GM18858 (cell line): ENCODE measurements at regions not wholly inside any gene's neighbourhood (a gene's known extent, or its start where the extent isn't known, plus 50 kb on each side); places are given as distances from the start of the nearest gene placed in this dataset.

Experiments used
- ATAC-seq: cut with Tn5 transposase; IDR thresholded peaks from one replicate; pipeline ENCODE4 v1.9.1; 2021; ENCODE audit not compliant: unreplicated experiment

DNA sequence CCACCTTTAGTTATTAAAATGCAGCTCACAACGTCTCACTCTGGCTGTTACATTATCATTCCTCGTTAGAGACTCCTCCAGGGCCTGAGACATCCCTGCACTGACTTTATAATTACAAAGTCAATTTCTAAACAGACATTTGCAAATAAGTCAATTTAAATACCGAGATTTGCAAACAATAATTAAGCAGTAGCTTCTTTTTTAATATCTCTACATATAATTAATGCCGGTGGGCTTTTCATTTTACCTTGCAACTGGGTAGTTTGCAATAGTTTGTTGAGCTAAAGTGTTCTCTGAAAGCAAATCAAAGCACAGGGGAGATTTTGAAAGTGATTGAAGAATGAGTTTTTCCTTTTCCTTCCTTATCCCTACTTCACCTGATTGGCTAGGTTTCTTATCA lies 154.4 kb downstream of the TLR4 start:
- no peak for ATAC-seq

DNA sequence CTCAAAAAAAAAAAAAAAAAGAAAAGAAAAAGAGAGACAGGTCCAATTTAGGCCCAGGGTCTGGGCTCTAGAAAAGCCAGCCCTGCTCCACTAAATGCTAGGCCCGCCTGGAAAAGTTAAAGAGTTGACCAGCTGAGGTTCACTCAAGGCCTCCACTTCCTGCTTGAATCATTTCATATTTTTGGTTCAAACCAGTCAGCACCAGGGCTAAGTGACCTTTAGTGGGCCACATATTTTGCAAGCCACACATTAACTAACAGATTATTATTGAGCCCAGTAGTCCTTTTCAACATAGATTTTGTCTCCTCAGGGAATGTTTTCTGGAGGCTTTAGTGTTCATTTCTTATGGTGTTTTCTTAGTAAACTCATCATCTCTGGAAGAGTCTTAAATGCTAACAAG lies 156.6 kb downstream of the TLR4 start:
- ATAC-seq, result no peak

DNA sequence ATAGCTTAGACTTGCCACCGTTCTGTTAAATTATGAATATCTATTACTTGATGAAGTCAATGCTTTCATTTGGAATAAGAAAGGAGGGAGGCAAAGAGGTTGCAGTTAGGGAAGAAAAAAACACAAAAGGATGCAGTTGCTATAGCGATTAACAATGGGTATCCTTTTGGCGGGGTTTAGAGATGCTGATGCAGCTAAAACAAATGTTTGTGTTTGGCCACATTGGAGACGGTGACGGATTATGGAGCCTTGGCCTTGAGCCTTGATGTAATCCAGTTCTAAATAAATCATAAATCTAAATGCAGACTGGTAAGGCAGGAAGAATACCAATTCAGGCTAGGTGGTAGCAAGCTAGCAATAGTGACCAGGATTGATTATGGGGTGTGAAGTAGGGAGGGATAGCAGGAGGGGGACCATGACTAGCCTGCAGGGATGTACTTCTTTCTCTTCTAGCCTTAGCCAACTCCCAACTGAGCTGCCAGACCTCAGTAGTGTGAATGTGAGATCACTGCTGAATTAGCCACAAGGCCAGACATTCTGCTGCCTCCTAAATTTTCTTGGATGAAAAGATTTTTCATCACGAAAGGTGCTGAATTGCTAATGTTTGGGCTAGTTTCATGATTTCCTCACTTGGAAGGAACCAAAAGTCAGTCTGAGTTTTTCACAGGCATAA lies 160.3 kb downstream of the TLR4 start:
- ATAC-seq, result no peak

DNA sequence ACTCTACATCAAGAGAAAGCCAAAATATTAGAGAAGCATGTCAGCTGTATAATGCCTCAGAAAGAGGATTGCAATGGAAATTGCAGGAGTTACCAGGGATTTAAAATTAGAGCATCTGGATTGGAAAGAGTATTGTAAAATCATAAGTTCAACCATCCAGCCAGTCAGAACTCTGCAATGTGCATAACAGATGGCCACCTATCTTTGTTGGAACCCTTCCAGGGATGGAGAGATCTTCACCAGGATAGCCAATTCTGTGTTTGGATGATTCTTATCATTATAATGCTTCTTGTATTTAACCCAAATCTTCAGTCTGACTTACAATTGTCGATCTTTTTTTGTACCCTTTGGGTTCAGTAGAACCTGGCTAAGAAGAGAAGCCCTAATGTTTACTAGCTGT lies 164.4 kb downstream of the TLR4 start:
- no peak for ATAC-seq

DNA sequence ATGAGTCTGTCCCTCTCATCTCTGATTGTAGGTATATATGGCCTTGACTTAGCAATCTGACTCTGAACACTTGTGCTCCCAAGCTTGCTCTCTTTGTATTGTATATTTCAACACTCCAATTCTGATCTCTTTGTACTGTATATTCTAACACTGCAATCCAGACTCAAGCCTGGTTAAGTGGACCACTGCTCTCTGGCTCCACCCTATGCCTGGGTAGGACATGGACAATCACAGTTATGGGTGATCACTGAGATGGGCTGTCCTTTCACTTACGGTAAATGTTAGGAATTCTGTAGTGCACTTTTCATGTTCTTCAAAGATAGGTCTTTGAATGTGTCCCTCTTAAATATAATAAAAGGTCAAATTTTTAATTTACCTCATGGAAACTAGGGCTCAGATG lies 165.1 kb downstream of the TLR4 start:
- no peak for ATAC-seq

DNA sequence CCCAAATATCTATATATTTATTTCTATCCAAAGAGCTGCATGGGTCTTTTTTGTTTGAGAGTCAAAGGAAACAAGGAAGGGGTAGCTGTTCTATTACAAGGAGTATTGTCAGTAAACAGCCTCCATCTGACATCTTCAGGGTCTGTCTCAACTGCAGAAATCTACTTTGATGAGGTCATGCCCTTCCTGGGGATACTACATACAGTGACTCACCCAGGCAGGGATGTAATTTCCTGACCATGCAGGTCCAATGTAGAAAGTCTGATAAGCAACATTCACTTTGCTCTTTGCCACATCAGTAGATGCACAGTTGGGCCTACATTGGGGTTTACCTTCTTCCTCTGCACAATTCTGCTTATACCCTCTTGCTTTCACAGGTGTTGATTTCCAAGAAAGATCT lies 165.5 kb downstream of the TLR4 start:
- ATAC-seq, result no peak

DNA sequence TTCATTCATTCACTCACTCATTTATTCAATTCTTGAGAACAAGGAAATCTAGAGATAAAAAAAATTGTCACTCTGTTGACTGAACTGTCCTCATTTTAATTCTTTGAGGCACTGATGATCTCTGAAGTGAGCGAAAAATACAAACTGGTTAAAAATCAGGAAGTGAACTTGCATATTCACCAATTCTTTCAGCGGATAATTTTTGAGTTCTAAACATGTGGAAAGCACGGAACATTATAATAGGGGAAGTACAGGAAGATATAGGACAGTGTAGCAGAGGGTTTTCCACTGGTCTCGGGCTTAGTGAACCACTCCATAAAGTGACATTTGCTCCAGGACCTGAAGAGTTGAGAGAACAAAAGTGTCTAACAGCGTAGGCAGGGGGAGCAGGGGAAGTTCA lies 169.5 kb downstream of the TLR4 start:
- no peak for ATAC-seq

DNA sequence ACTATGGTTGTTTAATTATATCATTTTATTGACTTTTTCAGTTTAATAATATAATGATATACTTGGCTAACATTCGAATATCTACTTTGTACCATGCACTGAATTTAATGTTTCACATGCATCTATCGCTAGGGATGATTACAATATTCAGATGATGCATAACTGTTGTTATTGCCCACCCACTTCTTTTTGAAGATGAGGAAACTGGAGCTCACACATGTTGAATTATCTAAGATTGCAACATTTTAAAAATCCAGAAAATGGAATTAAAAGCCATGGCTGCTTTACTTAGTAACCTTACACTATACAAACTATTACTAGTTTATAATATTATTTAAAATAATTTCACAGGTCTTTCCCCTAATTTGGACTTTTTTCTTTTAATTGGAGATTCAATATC lies 171.7 kb downstream of the TLR4 start:
- ATAC-seq, result no peak

DNA sequence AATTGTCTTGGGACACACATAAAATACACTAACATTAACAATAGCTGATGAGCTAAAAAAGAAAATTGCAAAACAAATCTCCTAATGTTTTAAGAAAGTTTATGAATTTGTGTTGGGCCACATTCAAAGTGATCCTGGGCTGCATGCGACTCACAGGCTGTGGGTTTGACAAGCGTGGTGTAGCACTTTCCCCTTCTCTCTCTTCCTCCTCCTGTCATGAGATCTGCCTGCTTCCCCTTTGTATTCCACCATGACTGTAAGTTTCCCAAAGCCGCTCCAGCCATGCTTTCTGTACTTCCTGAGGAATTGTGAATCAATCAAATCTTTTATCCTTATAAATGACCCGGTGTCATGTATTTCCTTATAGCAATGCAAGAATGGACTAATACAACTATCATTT lies 178.0 kb downstream of the TLR4 start:
- ATAC-seq, result no peak

DNA sequence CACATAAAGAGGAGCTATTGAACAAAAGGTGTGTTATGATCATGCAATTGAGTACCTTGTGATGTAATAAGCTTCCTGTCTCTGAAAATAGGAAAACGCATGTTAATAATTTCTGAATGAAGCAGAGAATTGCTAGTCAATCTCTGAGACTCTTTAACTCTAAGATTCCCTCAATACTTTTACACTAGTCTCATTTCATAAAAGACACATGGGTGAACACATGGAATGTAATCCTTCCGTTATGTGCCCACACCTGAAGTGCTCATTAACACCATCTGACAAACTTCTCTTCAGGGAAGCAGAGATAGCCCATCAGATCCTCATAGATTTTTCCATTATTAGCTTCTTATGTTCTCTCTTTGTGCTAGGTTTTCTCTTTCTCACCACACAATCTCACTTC lies 182.4 kb downstream of the TLR4 start:
- ATAC-seq, result no peak

DNA sequence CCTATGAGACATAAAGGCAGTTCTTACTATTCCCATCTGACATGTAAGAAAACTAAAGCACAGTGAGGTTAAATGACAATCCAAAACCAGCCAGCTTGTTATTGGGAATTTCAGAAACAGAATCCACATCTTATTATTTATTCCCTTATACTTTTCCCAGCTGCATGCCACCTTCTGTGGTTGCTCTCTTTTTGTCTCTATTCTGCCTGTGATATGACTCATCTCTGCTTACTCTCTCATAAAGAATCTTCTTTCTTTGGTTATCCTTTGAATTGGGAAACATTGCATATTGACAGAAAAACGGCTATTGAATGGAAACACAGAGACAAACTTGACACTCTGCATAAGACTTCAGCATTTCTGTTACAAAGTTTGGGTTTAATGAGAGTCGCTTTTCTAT lies 183.2 kb downstream of the TLR4 start:
- no peak for ATAC-seq

DNA sequence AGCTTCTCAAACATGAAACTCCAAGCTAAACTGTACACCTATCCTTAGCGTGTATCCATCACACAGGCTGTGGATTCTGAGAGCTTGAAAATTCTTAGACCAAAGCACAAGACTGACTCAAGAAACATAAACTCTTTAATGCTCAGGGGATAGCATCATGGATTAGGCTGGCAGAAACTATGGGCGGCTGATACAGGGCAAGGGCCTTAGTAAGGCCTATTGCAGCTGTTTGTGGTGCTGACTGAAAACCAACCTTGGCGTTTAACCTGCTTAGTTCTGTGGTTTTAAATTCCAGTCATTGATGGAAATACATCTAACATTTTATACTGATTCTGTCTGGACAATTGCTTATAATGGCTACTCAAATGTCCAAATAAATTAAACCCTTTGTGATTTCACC lies 183.7 kb downstream of the TLR4 start:
- no peak for ATAC-seq

DNA sequence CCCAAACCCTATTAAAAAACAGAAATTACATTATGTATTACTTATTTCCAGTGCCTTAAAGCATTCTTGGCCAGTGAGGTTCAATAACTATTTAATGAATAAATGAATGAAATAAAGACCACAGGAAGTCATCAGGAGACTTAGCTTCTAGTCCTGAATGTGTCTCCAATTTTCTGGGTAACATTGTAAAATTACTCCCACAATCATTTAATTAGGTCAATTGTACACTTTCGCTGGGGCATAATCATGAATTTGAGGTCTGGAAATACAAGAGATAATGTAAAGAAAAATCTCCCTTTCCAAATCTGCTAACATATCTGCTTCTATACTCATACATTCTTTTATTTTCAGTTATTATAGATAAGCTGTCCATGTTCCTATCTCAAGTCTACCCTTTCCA lies 199.2 kb downstream of the TLR4 start:
- ATAC-seq, result no peak

DNA sequence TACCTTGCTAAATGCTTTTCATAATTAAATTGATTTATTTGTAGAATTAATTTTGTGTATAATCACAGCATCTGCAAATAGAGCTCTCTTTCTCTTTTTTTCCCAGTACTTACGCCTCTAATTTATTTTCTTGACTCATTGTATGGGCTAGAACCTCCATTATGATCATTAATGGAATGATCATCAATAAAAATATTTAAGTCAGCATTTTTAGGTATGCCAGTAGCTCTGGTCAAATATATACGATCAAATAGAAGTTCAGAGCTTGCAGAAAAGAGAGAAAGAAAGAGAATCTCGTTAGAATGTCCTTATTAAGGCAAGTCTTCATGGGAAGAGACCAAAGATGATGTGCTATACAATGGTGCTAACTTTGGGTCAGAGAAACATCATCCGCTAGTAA lies 202.6 kb downstream of the TLR4 start:
- ATAC-seq, result no peak

DNA sequence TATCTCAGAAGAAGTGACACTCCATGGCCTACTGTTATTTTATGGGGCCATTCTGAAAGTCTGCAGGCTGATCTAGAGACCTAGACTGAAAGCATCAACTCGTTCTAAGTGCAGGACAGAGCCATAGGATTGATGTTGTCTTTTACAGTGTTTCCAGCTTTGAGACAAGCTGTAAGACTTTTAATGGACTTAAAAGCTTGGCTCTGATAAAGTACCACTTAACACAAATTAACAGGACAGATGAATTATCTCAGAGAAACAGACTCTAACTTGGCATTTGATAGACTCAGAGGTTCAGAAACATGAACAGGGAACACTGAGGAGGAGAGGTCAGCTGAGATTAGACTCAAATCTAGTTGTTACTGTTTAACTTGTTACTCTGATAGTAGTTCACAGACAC lies 203.2 kb downstream of the TLR4 start:
- ATAC-seq, result no peak

DNA sequence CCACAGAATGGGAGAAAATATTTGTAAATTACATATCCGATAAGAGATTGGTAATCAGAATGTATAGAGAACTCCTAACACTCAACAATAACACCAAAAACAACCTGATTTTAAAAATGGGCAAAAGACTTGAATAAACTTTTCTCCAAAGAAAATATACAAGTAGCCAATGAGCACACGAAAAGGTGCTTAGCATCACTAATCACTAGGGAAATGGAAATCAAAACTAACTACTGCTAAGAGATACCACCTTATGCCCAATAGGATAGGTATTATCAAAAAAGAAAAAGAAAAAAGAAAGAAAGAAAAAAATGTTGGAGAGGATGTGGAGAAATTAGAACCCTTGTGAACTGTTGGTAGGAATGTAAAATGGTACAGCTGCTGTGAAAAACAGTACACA lies 212.1 kb downstream of the TLR4 start:
- peak; percentile 51 for ATAC-seq

DNA sequence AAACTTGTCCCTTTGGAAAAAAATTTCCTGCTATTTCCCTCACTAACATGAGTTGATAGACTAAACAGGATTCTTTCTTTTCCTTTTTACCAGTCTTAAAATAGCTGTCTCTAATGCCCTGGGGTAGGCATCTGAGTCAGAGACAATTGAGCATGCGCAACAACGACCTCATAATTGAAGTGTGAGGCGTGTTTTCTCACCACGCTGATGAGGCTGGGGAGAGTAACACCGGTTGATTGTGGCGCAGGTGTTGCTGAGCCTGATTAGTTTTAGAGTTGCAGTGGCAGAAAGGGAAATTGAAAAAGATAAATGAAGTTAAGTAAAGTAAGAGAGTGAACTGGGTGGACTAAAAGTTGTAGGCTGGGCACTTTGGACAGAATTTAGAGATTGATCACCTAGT lies 213.7 kb downstream of the TLR4 start:
- no peak for ATAC-seq

DNA sequence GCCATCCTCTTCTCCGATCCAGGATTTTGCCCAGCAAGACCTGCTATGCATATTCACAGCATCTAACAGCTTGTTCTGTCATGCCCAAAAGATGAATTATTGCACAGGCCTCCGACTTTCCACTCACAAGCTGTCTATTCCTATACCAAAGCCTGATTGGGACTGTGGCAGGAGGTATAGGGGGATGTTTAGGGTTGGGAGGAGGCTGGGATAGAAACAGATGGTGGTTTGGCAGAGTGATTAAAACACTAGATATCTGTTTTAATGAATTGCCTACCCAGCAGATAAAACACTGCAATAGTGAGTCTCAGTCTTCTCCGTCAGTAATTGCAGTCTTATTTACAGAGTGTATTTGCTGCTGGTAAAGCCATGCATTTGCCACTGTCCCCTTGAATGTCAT lies 215.3 kb downstream of the TLR4 start:
- ATAC-seq, result no peak

DNA sequence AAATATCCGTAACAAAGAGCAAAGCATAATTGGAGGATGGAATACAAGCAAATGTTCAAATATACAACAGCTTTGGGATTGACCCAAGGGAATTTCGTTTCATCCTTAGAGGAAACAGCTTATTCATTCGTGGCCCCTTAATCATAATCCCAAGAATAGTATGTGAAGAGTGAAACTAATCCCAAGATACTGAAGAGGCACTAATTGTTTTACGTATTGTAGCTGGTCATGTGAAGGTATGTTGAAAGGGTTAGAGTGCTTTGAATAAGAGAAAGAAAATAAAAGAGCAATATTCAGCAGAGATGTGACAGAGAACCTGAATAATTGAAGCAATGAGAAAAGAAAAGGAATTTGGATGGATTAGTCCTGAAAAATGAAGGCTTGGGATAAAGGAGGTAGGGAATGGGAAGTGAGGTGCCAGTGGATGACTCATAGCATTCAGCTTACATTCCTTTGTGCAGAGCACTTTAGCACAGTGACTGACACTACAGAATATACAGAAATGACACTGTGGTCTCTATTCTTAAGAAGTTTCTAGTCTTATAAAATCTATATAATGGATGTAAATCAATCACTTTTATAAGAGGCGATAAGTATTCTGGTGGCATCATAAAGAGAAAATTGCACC lies 221.9 kb downstream of the TLR4 start:
- no peak for ATAC-seq

DNA sequence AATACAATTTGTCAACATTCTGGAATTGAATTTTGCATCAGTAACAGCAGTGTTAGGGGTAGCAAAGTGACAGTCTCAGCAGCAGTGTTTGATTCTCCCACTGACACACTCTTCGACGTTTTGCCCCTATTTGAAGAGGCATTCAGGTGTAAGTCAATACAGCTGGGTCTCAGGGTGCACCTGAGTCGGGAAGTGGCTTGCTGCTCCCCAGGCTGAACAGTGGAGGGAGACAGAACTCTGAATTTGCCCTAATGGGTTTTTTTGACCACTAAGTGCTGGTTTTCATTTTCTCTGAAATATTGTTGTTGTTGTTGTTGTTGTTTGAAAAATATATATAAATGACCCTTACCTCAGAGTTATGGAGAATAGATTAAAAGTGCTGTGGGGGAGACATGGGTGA lies 223.2 kb downstream of the TLR4 start:
- ATAC-seq, result no peak

DNA sequence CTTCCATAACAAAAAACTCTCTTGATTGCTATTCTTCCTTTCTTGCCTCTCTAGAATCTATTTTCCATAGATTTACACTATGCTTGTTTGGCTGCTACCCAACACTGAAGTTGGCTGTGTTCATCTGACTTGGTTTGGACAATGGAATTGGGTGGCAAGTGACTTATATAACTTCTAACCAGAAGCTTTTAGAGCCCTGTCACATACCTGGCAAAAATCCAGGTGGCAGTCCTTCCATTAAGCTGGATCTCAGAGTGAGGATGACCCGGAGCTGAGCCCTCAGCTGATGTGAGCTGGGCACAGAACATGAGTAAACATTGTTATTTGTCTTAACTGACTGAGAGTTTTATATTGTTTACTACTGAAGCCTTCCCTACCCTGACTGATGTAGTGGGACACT lies 225.7 kb downstream of the TLR4 start:
- ATAC-seq, result no peak

DNA sequence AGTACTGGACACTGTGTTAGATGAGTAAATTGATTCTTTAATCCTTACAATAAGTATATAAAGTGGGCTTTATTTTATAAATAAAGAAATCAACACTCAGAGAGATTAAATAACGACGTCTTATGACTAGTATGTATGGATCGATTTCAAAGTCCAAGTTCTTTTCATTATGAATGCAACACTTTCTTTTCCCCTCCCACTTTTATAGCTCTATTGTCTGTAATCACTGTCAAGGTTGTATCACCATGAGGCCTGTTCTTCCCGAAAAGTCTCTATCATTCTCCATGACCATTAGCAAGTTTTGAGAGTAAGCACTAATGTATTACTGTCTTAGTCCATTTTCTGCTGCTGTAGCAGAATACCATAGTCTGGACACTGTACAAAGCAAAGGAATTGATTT lies 228.4 kb downstream of the TLR4 start:
- ATAC-seq, result no peak
